ENCODE measurements at regions not wholly inside any gene's neighbourhood (a gene's known extent, or its start where the extent isn't known, plus 50 kb on each side); places are given as distances from the start of the nearest gene placed in this dataset.

GRCh38 chrX:16517039-16517605, 132.8 kb upstream of the S100G start:
- DNase-seq, result no peak
- no peaks in the 10 kb centered on the region for H3K9me3 ChIP-seq
- H3K27ac ChIP-seq, result no peak overlapping the region
- H3K4me1 ChIP-seq, result no peaks in the 10 kb centered on the region
- TF ChIP-seq, protein P1, sequence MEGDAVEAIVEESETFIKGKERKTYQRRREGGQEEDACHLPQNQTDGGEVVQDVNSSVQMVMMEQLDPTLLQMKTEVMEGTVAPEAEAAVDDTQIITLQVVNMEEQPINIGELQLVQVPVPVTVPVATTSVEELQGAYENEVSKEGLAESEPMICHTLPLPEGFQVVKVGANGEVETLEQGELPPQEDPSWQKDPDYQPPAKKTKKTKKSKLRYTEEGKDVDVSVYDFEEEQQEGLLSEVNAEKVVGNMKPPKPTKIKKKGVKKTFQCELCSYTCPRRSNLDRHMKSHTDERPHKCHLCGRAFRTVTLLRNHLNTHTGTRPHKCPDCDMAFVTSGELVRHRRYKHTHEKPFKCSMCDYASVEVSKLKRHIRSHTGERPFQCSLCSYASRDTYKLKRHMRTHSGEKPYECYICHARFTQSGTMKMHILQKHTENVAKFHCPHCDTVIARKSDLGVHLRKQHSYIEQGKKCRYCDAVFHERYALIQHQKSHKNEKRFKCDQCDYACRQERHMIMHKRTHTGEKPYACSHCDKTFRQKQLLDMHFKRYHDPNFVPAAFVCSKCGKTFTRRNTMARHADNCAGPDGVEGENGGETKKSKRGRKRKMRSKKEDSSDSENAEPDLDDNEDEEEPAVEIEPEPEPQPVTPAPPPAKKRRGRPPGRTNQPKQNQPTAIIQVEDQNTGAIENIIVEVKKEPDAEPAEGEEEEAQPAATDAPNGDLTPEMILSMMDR (IDR thresholded peaks at IDR 0.05), result no peak
- intact Hi-C loops (cut with DNase I; ENCODE audit: low total_unique reads), result no loop called here
- H3K4me3 ChIP-seq, result no peak overlapping the region
- H3K36me3 ChIP-seq, result no peaks in the 10 kb centered on the region
- H3K27me3 ChIP-seq, result no peaks in the 10 kb centered on the region

DNA sequence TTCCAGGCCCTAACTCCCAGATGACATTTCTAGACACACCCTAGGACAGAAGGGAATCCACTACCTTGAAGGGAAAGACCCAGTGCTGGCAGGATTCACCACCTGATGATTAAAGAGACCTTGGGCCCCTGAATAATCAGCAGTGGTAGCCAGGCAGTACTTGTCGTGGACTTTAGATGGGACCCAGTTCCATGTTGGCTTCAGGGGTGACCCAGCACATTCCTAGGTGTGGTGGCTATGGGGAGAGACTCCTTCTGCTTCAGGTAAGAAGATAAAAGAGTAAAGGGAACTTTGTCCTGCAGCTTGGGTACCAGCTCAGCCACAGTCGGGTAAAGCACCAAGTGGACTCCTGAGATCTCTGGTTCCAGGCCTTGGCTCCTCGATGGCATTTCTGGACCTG, 131.8 kb upstream of the S100G start:
- H3K9me3 ChIP-seq, result no peaks in the 10 kb centered on the region
- DNase-seq, result no peak
- H3K27me3 ChIP-seq, result no peaks in the 10 kb centered on the region
- no peak overlapping the region for H3K27ac ChIP-seq
- no peaks in the 10 kb centered on the region for H3K4me1 ChIP-seq
- intact Hi-C loops (cut with DNase I; ENCODE audit: low total_unique reads), result no loop called here
- no peaks in the 10 kb centered on the region for H3K36me3 ChIP-seq
- H3K4me3 ChIP-seq, result no peak overlapping the region
- TF ChIP-seq, protein P1 (IDR thresholded peaks at IDR 0.05), result no peak

GRCh38 chrX:16524316-16524715, 125.6 kb upstream of the S100G start:
- Histone ChIP-seq H3K27me3 (no peaks in the 10 kb centered on the region), H3K27ac (no peak overlapping the region)
- no peak for DNase-seq

GRCh38 chrX:16526003-16526402, 124.0 kb upstream of the S100G start:
- intact Hi-C loops (cut with DNase I; ENCODE audit: low total_unique reads), result no loop called here
- Histone ChIP-seq H3K4me3 (no peak overlapping the region), H3K27ac (no peak overlapping the region), H3K36me3 (no peaks in the 10 kb centered on the region), H3K9me3 (peaks cover 0 to 7% (median 0%) of the 10 kb centered on the region in 3 donors), H3K4me1 (no peaks in the 10 kb centered on the region), H3K27me3 (no peaks in the 10 kb centered on the region)
- DNase-seq, result no peak
- TF ChIP-seq, protein P1 (IDR thresholded peaks at IDR 0.05), result no peak

More at GRCh38 chrX:16524316-16524715, 125.6 kb upstream of the S100G start:
- peaks cover 0 to 7% (median 0%) of the 10 kb centered on the region in 3 donors for H3K9me3 ChIP-seq
- H3K36me3 ChIP-seq, result no peaks in the 10 kb centered on the region
- intact Hi-C loops (cut with DNase I; ENCODE audit: low total_unique reads), result no loop called here
- no peak overlapping the region for H3K4me3 ChIP-seq
- no peaks in the 10 kb centered on the region for H3K4me1 ChIP-seq
- TF ChIP-seq, protein P1 (IDR thresholded peaks at IDR 0.05), result no peak

DNA sequence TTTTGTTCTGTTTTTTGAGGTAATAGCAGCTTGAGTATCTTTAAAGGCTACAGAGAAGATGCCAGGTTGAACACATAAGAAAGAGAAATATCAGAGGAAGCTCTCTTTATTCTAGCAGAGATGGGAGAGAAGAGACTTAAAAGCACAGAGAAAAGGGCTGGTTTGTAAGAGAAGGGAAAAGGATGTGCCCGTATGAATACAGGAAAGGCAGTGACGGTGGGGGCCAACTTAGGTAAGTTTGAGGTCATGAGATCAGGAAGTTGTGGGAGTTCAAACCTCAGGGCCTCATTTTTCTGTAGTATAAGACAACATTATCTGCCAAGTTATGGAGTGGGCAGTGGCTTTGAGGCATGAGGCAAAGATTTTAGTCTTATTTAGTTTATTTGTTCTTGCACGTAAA, 121.3 kb upstream of the S100G start:
- H3K9me3 ChIP-seq, result peaks cover 0 to 7% (median 0%) of the 10 kb centered on the region in 3 donors
- TF ChIP-seq, protein P1 (IDR thresholded peaks at IDR 0.05), result no peak
- no peak overlapping the region for H3K4me3 ChIP-seq
- no peaks in the 10 kb centered on the region for H3K27me3 ChIP-seq
- no peaks in the 10 kb centered on the region for H3K36me3 ChIP-seq
- intact Hi-C loops (cut with DNase I; ENCODE audit: low total_unique reads), result no loop called here
- H3K27ac ChIP-seq, result no peak overlapping the region
- no peaks in the 10 kb centered on the region for H3K4me1 ChIP-seq
- no peak for DNase-seq

Measured in tibial artery (tissue), 4 donors.